ENCODE measurements at regions not wholly inside any gene's neighbourhood (a gene's known extent, or its start where the extent isn't known, plus 50 kb on each side); places are given as distances from the start of the nearest gene placed in this dataset.

- Histone ChIP-seq H3K9me3 (ENCODE audit: control insufficient read depth, insufficient read depth, low read length) (no peaks in the 10 kb centered on the region), H4K20me1 (ENCODE audit: insufficient read depth, low read length) (peaks cover 11% of the 10 kb centered on the region), H2BK15ac (ENCODE audit: low read depth, low read length) (no peak overlapping the region), H2BK20ac (ENCODE audit: low read depth, low read length) (no peak overlapping the region), H3K27ac (ENCODE audit: insufficient read depth, low read length) (no peak overlapping the region), H3K4me1 (ENCODE audit: control insufficient read depth, insufficient read depth, low read length) (peaks cover 2% of the 10 kb centered on the region; the same call in 1 of the 2 replicates), H3K4ac (ENCODE audit: low read depth, low read length) (no peak overlapping the region), H3K23ac (ENCODE audit: low read depth, low read length) (no peak overlapping the region), H2AK5ac (ENCODE audit: low read depth, low read length) (no peak overlapping the region), H3K14ac (replicated peaks; ENCODE audit: low read depth, low read length) (no peak overlapping the region), H3K56ac (ENCODE audit: extremely low read depth, insufficient read depth, low read length) (no peak overlapping the region), H2BK5ac (ENCODE audit: low read depth, low read length, poor library complexity, severe bottlenecking) (no peak overlapping the region), H3K79me1 (ENCODE audit: low read depth in 1 of 2, low read length in 2 of 2) (peaks cover 13 to 51% of the 10 kb centered on the region in 2 experiments; a peak in 3 of 4 replicates), H3K27me3 (ENCODE audit: control insufficient read depth, insufficient read depth, low read length) (no peaks in the 10 kb centered on the region), H4K5ac (ENCODE audit: low read depth, low read length) (no peak overlapping the region), H3K18ac (ENCODE audit: low read depth, low read length) (no peak overlapping the region), H3K4me2 (ENCODE audit: low read depth, low read length) (no peak overlapping the region), H2AFZ (replicated peaks; ENCODE audit: low read length, poor library complexity) (no peak overlapping the region), H3K4me3 (ENCODE audit: insufficient read depth, low read depth, low read length) (no peak overlapping the region), H4K91ac (ENCODE audit: insufficient read depth, low read depth, low read length) (no peak overlapping the region), H3K9me1 (ENCODE audit: insufficient read depth, low read length) (no peaks in the 10 kb centered on the region), H3K36me3 (ENCODE audit: control insufficient read depth, insufficient read depth, low read length) (no peaks in the 10 kb centered on the region), H3K9ac (ENCODE audit: low read depth, low read length) (no peak overlapping the region), H2BK120ac (ENCODE audit: low read depth, low read length) (no peak overlapping the region), H2AK9ac (replicated peaks; ENCODE audit: low read depth, low read length, poor library complexity) (no peak overlapping the region), H4K8ac (ENCODE audit: low read depth in 2 of 2, low read length in 2 of 2) (no peak overlapping the region)
- ATAC-seq (ENCODE audit: low read depth) (no peak), DNase-seq (no peak)
- intact Hi-C loops (cut with micrococcal nuclease): no loop called here
- in situ Hi-C loops (cut with MboI; ENCODE audit: low sequenced_read_pairs): no loop called here
- POLR2A ChIA-PET (ENCODE audit: unreplicated experiment): no interaction called here
- TF ChIP-seq MXI1 (IDR thresholded peaks at IDR 0.05; ENCODE audit: borderline replicate concordance, low read depth, low read length): no peak
- TF ChIP-seq MAFK (IDR thresholded peaks at IDR 0.05; ENCODE audit: low read depth, low read length): no peak
- TF ChIP-seq RAD21 (IDR thresholded peaks at IDR 0.05; ENCODE audit: low read length): no peak
- TF ChIP-seq FOS (IDR thresholded peaks at IDR 0.05; ENCODE audit: low read depth, low read length): no peak
- TF ChIP-seq CEBPB (IDR thresholded peaks at IDR 0.05; ENCODE audit: low read depth, low read length): no peak
- TF ChIP-seq RFX5 (IDR thresholded peaks at IDR 0.05; ENCODE audit: low read depth, low read length): no peak
- no peak for TF ChIP-seq MAZ (IDR thresholded peaks at IDR 0.05; ENCODE audit: borderline replicate concordance, low read depth, low read length)
- dilution Hi-C loops (cut with HindIII; ENCODE audit: low sequenced_read_pairs, unreplicated experiment): no loop called here
- no CpG with 5 or more reads among the region's 1 CpG for WGBS, 2 experiments (ENCODE audit: extremely low coverage in 2 of 2, insufficient read length in 1 of 2)
- CTCF ChIA-PET: no interaction called here
- no TSS peak for BruUV-seq (replicated peaks)
Observed at GRCh38 chr13:73956795-73957408, 177.3 kb downstream of the KLF12 start.
